Osteoblast (primary cell): ENCODE measurements at regions not wholly inside any gene's neighbourhood (a gene's known extent, or its start where the extent isn't known, plus 50 kb on each side); places are given as distances from the start of the nearest gene placed in this dataset.

Experiments
- DNase-seq: peaks from one replicate; pipeline ENCODE4 v3.0.0; 2011; ENCODE audit warnings: low spot score, mixed read lengths; ENCODE audit not compliant: insufficient read length; ENCODE audit errors: missing footprints
- H2AFZ ChIP-seq: 2 replicates; pipeline ENCODE4 v1.6.0; 2011; ENCODE audit warnings: mild to moderate bottlenecking, low read length
- H3K27ac ChIP-seq: 2 replicates; pipeline ENCODE4 v1.5.1; 2011; ENCODE audit warnings: mild to moderate bottlenecking, low read depth, low read length, moderate library complexity
- H3K27me3 ChIP-seq: 2 replicates; pipeline ENCODE4 v1.6.0; 2012; ENCODE audit warnings: mild to moderate bottlenecking, control low read depth, inconsistent platforms, low read length, moderate library complexity; ENCODE audit not compliant: insufficient read depth
- H3K36me3 ChIP-seq: 2 replicates; pipeline ENCODE4 v1.5.1; 2011; ENCODE audit warnings: mild to moderate bottlenecking, low read length, control low read depth, moderate library complexity; ENCODE audit not compliant: insufficient read depth
- H3K4me1 ChIP-seq: 2 replicates; pipeline ENCODE4 v1.5.1; 2011; ENCODE audit warnings: mild to moderate bottlenecking, low read length, control low read depth, moderate library complexity; ENCODE audit not compliant: insufficient read depth
- H3K4me2 ChIP-seq: 2 replicates; pipeline ENCODE4 v1.6.0; 2011; ENCODE audit warnings: mild to moderate bottlenecking, low read length; ENCODE audit not compliant: insufficient read depth
- H3K4me3 ChIP-seq: fragments of 200-600 bp; sonication (generic); 3 replicates; pipeline ENCODE4 v1.5.1; 2012; ENCODE audit warnings: mild to moderate bottlenecking, low read length, inconsistent platforms; ENCODE audit not compliant: insufficient read depth
- H3K79me2 ChIP-seq: 2 replicates; pipeline ENCODE4 v1.6.0; 2012; ENCODE audit warnings: mild to moderate bottlenecking, low read length, control low read depth, inconsistent platforms; ENCODE audit not compliant: insufficient read depth
- H3K9me3 ChIP-seq: 2 replicates; pipeline ENCODE4 v1.5.1; 2011; ENCODE audit warnings: low read depth, low read length, control low read depth
- H4K20me1 ChIP-seq: 2 replicates; pipeline ENCODE4 v1.6.0; 2012; ENCODE audit warnings: mild to moderate bottlenecking, low read length, control low read depth; ENCODE audit not compliant: insufficient read depth
- TF ChIP-seq, protein P1 (sequence below): IDR thresholded peaks from 2 replicates; pipeline ENCODE4 v1.5.1; 2011; ENCODE audit warnings: mild to moderate bottlenecking, low read depth, low read length, moderate library complexity; ENCODE audit errors: extremely low read depth

DNA sequence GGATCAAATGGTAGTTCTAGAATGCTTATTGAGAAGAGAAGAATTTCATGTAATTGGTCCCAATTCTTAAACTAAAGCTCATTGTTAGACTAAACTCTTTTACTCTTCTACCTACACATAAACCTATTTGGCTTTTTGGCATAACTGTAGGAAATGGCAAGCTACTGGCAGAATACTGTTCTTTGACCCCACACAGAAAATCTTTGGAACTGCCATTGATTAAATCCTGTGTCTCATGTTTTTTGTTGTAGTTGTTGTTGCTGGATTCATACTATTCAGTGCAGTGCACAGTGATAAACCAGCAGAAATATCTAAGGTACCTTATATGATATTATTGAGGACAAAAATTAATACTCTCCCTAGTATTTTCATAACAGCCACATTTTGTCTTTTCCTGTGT lies 242.1 kb upstream of the SGK1 start:
- H3K27me3 ChIP-seq = no peaks in the 10 kb centered on the region
- no peaks in the 10 kb centered on the region for H3K9me3 ChIP-seq
- H3K4me1 ChIP-seq = no peaks in the 10 kb centered on the region
- H3K27ac ChIP-seq = no peak overlapping the region
- H3K36me3 ChIP-seq = no peaks in the 10 kb centered on the region
- H3K4me2 ChIP-seq = no peak overlapping the region
- H2AFZ ChIP-seq = no peak overlapping the region
- no peak for DNase-seq
- H3K79me2 ChIP-seq = no peaks in the 10 kb centered on the region
- no peak overlapping the region for H3K4me3 ChIP-seq
- H4K20me1 ChIP-seq = no peaks in the 10 kb centered on the region
- TF ChIP-seq, protein P1, sequence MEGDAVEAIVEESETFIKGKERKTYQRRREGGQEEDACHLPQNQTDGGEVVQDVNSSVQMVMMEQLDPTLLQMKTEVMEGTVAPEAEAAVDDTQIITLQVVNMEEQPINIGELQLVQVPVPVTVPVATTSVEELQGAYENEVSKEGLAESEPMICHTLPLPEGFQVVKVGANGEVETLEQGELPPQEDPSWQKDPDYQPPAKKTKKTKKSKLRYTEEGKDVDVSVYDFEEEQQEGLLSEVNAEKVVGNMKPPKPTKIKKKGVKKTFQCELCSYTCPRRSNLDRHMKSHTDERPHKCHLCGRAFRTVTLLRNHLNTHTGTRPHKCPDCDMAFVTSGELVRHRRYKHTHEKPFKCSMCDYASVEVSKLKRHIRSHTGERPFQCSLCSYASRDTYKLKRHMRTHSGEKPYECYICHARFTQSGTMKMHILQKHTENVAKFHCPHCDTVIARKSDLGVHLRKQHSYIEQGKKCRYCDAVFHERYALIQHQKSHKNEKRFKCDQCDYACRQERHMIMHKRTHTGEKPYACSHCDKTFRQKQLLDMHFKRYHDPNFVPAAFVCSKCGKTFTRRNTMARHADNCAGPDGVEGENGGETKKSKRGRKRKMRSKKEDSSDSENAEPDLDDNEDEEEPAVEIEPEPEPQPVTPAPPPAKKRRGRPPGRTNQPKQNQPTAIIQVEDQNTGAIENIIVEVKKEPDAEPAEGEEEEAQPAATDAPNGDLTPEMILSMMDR = no peak

- no peak overlapping the region for H2AFZ ChIP-seq
- H3K4me2 ChIP-seq = no peak overlapping the region
- TF ChIP-seq, protein P1 = no peak
- no peaks in the 10 kb centered on the region for H3K9me3 ChIP-seq
- peaks cover 2% of the 10 kb centered on the region for H3K4me1 ChIP-seq
- no peaks in the 10 kb centered on the region for H3K27me3 ChIP-seq
- H3K27ac ChIP-seq = no peak overlapping the region
- H3K36me3 ChIP-seq = no peaks in the 10 kb centered on the region
- H3K4me3 ChIP-seq = no peak overlapping the region
- no peaks in the 10 kb centered on the region for H4K20me1 ChIP-seq
- no peaks in the 10 kb centered on the region for H3K79me2 ChIP-seq
- no peak for DNase-seq
These were observed 239.6 kb upstream of the SGK1 start for GRCh38 chr6:134557509-134557908.

DNA sequence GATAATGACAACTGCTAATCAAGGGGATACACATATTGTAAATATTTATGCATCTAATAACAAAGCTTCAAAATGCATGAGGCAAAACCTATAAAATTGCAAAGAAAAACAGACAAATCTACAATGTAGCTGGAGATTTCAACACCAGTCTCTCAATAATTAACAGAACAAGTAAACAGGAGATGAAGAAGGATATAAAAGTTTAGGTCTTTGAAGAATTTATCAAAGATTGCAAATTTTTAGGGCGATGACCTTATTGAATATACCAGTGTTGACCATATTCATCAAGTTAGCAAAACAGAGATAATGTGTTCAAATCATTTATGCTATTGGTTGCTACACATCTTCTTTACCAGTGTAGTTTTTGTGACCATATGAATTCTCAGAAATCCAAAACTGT lies 237.8 kb upstream of the SGK1 start:
- Histone ChIP-seq H4K20me1 (no peaks in the 10 kb centered on the region), H3K79me2 (no peaks in the 10 kb centered on the region), H3K27me3 (no peaks in the 10 kb centered on the region), H3K4me2 (no peak overlapping the region), H3K4me3 (no peak overlapping the region), H2AFZ (no peak overlapping the region), H3K27ac (no peak overlapping the region), H3K9me3 (no peaks in the 10 kb centered on the region), H3K36me3 (no peaks in the 10 kb centered on the region), H3K4me1 (peaks cover 18% of the 10 kb centered on the region)
- TF ChIP-seq, protein P1 = no peak
- DNase-seq = no peak

GRCh38 chr6:134553936-134554335 lies 236.0 kb upstream of the SGK1 start:
- H3K36me3 ChIP-seq = no peaks in the 10 kb centered on the region
- H3K79me2 ChIP-seq = no peaks in the 10 kb centered on the region
- H3K4me2 ChIP-seq = no peak overlapping the region
- no peak overlapping the region for H2AFZ ChIP-seq
- no peaks in the 10 kb centered on the region for H4K20me1 ChIP-seq
- H3K27me3 ChIP-seq = no peaks in the 10 kb centered on the region
- H3K4me3 ChIP-seq = no peak overlapping the region
- peaks cover 29% of the 10 kb centered on the region for H3K4me1 ChIP-seq
- H3K27ac ChIP-seq = peak overlapping the region; percentile 38
- H3K9me3 ChIP-seq = no peaks in the 10 kb centered on the region
- no peak for DNase-seq
- TF ChIP-seq, protein P1 = no peak
